ENCODE measurements at regions not wholly inside any gene's neighbourhood (a gene's known extent, or its start where the extent isn't known, plus 50 kb on each side); places are given as distances from the start of the nearest gene placed in this dataset.
"Not testable (repeated sequence)": the region's sequence is repeated elsewhere in the genome, so short reads cannot be mapped to it uniquely, and the experiment has no call there.

GRCh38 chr13:33678084-33678483 lies 139.9 kb upstream of the RFC3 start:
- Mint-ChIP-seq H3K36me3 (no peaks in the 10 kb centered on the region), H3K4me1 (peaks cover 15 to 40% (median 25%) of the 10 kb centered on the region in 4 donors), H3K27me3 (no peaks in the 10 kb centered on the region), H3K27ac (peak overlapping the region in 3 of 7 donors; percentile 57 to 65 (median 57)), H3K4me3 (peak overlapping the region in 2 of 8 donors; percentile 20 to 41), H3K9me3 (no peaks in the 10 kb centered on the region)
- CTCF ChIA-PET (ENCODE audit: partially characterized antibody), result interaction anchor here (1.2 to 3.0 kb wide), 2 partner anchors 46 to 139 kb away, joined by 3 to 17 read pairs; no protein-coding TSS in a partner anchor
- H3K27ac ChIP-seq (ENCODE audit: low read depth, low read length), result no peak overlapping the region
- POLR2A ChIA-PET (ENCODE audit: partially characterized antibody), result interaction anchor here (2.5 kb wide), 1 partner anchor 135 kb away, joined by 15 read pairs; no protein-coding TSS in a partner anchor
- no peak overlapping the region for H3K4me3 ChIP-seq (ENCODE audit: low read length in 2 of 2)
- H3K9me3 ChIP-seq (ENCODE audit: control insufficient read depth in 1 of 2, low read length in 2 of 2), result no peaks in the 10 kb centered on the region
- no peaks in the 10 kb centered on the region for H3K36me3 ChIP-seq (ENCODE audit: insufficient read depth, low read length)
- H3K4me1 ChIP-seq (ENCODE audit: insufficient read depth, low read length), result peaks cover 17% of the 10 kb centered on the region
- H3K27me3 ChIP-seq (ENCODE audit: insufficient read depth, low read length), result no peaks in the 10 kb centered on the region
- intact Hi-C loops (cut with micrococcal nuclease), result loop anchor here (5.0 kb wide), 1 partner anchor 136 kb away; no protein-coding TSS in a partner anchor
- DNase-seq, result no peak

GRCh38 chr13:33678906-33679657 lies 138.9 kb upstream of the RFC3 start:
- Mint-ChIP-seq H3K36me3 (no peaks in the 10 kb centered on the region), H3K27ac (peak overlapping the region; percentile 68 to 90 (median 84)), H3K4me1 (peaks cover 15 to 40% (median 25%) of the 10 kb centered on the region in 4 donors), H3K27me3 (no peaks in the 10 kb centered on the region), H3K9me3 (no peaks in the 10 kb centered on the region), H3K4me3 (peak overlapping the region; percentile 75 to 81 (median 77))
- peak overlapping the region; percentile 19 to 36 for H3K4me3 ChIP-seq (ENCODE audit: low read length in 2 of 2)
- no peaks in the 10 kb centered on the region for H3K9me3 ChIP-seq (ENCODE audit: control insufficient read depth in 1 of 2, low read length in 2 of 2)
- intact Hi-C loops (cut with micrococcal nuclease), result loop anchor here (5.0 kb wide), 1 partner anchor 137 kb away; no protein-coding TSS in a partner anchor
- peak; percentile 34 to 87 (median 44) for DNase-seq
- no peaks in the 10 kb centered on the region for H3K36me3 ChIP-seq (ENCODE audit: insufficient read depth, low read length)
- peaks cover 17% of the 10 kb centered on the region for H3K4me1 ChIP-seq (ENCODE audit: insufficient read depth, low read length)
- CTCF ChIA-PET (ENCODE audit: partially characterized antibody), result interaction anchor here (1.2 to 3.0 kb wide), 4 partner anchors 45 to 138 kb away, joined by 3 to 17 read pairs (median 6); no protein-coding TSS in a partner anchor
- H3K27me3 ChIP-seq (ENCODE audit: insufficient read depth, low read length), result no peaks in the 10 kb centered on the region
- H3K27ac ChIP-seq (ENCODE audit: low read depth, low read length), result peak overlapping the region; percentile 39
- POLR2A ChIA-PET (ENCODE audit: partially characterized antibody), result interaction anchor here (0.7 to 2.5 kb wide), 4 partner anchors 69 to 139 kb away, joined by 3 to 15 read pairs (median 4); partner anchors contain the start of gene RFC3

GRCh38 chr13:33679658-33680012 lies 138.3 kb upstream of the RFC3 start:
- Mint-ChIP-seq H3K4me1 (peaks cover 15 to 40% (median 25%) of the 10 kb centered on the region in 4 donors), H3K27ac (peak overlapping the region; percentile 68 to 90 (median 84)), H3K9me3 (no peaks in the 10 kb centered on the region), H3K36me3 (no peaks in the 10 kb centered on the region), H3K27me3 (no peaks in the 10 kb centered on the region), H3K4me3 (peak overlapping the region; percentile 75 to 81 (median 77))
- Histone ChIP-seq H3K9me3 (ENCODE audit: control insufficient read depth in 1 of 2, low read length in 2 of 2) (no peaks in the 10 kb centered on the region), H3K36me3 (ENCODE audit: insufficient read depth, low read length) (no peaks in the 10 kb centered on the region), H3K27me3 (ENCODE audit: insufficient read depth, low read length) (no peaks in the 10 kb centered on the region), H3K4me3 (ENCODE audit: low read length in 2 of 2) (peak overlapping the region; percentile 19 to 36), H3K27ac (ENCODE audit: low read depth, low read length) (peak overlapping the region; percentile 39), H3K4me1 (ENCODE audit: insufficient read depth, low read length) (peaks cover 17% of the 10 kb centered on the region)
- no peak for DNase-seq
- ChIA-PET CTCF (ENCODE audit: partially characterized antibody) (interaction anchor here (1.3 to 3.0 kb wide), 4 partner anchors 44 to 452 kb away, joined by 3 to 17 read pairs (median 6); no protein-coding TSS in a partner anchor), POLR2A (ENCODE audit: partially characterized antibody) (interaction anchor here (1.0 to 2.5 kb wide), 3 partner anchors 137 to 139 kb away, joined by 3 to 15 read pairs (median 3); partner anchors contain the start of gene RFC3)
- intact Hi-C loops (cut with micrococcal nuclease), result loop anchor here (5.0 kb wide), 1 partner anchor 137 kb away; no protein-coding TSS in a partner anchor

- H3K4me3 ChIP-seq (ENCODE audit: low read length in 2 of 2), result no peak overlapping the region
- ChIA-PET CTCF (ENCODE audit: partially characterized antibody) (no interaction called here), POLR2A (ENCODE audit: partially characterized antibody) (no interaction called here)
- no peak for DNase-seq
- no peaks in the 10 kb centered on the region for H3K36me3 Mint-ChIP-seq
- no peak overlapping the region for H3K27ac ChIP-seq (ENCODE audit: low read depth, low read length)
- no peaks in the 10 kb centered on the region for H3K9me3 Mint-ChIP-seq
- H3K27me3 Mint-ChIP-seq, result no peaks in the 10 kb centered on the region
- peaks cover 17% of the 10 kb centered on the region for H3K4me1 ChIP-seq (ENCODE audit: insufficient read depth, low read length)
- H3K9me3 ChIP-seq (ENCODE audit: control insufficient read depth in 1 of 2, low read length in 2 of 2), result no peaks in the 10 kb centered on the region
- H3K4me1 Mint-ChIP-seq, result peaks cover 13 to 25% (median 18%) of the 10 kb centered on the region in 4 donors
- no peaks in the 10 kb centered on the region for H3K36me3 ChIP-seq (ENCODE audit: insufficient read depth, low read length)
- H3K27me3 ChIP-seq (ENCODE audit: insufficient read depth, low read length), result no peaks in the 10 kb centered on the region
- intact Hi-C loops (cut with micrococcal nuclease), result no loop called here
- no peak overlapping the region for H3K27ac Mint-ChIP-seq
- H3K4me3 Mint-ChIP-seq, result no peak overlapping the region
These were observed 135.9 kb upstream of the RFC3 start for GRCh38 chr13:33682020-33682564.

- H3K4me3 Mint-ChIP-seq; intact Hi-C loops (cut with micrococcal nuclease); H3K27me3 Mint-ChIP-seq; DNase-seq; H3K36me3 Mint-ChIP-seq; CTCF ChIA-PET (ENCODE audit: partially characterized antibody); POLR2A ChIA-PET (ENCODE audit: partially characterized antibody); H3K27ac Mint-ChIP-seq; H3K27me3 ChIP-seq (ENCODE audit: insufficient read depth, low read length); H3K4me3 ChIP-seq (ENCODE audit: low read length in 2 of 2); H3K36me3 ChIP-seq (ENCODE audit: insufficient read depth, low read length); H3K9me3 ChIP-seq (ENCODE audit: control insufficient read depth in 1 of 2, low read length in 2 of 2); H3K27ac ChIP-seq (ENCODE audit: low read depth, low read length); H3K9me3 Mint-ChIP-seq: not testable (repeated sequence)
- peaks cover 11 to 20% (median 14%) of the 10 kb centered on the region in 4 donors for H3K4me1 Mint-ChIP-seq
- peaks cover 17% of the 10 kb centered on the region for H3K4me1 ChIP-seq (ENCODE audit: insufficient read depth, low read length)
These were observed 135.3 kb upstream of the RFC3 start for GRCh38 chr13:33682646-33683045.

GRCh38 chr13:33683376-33683775 lies 134.6 kb upstream of the RFC3 start:
- H3K36me3 Mint-ChIP-seq, result no peaks in the 10 kb centered on the region
- ChIA-PET CTCF (ENCODE audit: partially characterized antibody) (no interaction called here), POLR2A (ENCODE audit: partially characterized antibody) (no interaction called here)
- peaks cover 11 to 20% (median 14%) of the 10 kb centered on the region in 4 donors for H3K4me1 Mint-ChIP-seq
- H3K27ac ChIP-seq (ENCODE audit: low read depth, low read length), result no peak overlapping the region
- H3K4me1 ChIP-seq (ENCODE audit: insufficient read depth, low read length), result peaks cover 17% of the 10 kb centered on the region
- no peak overlapping the region for H3K4me3 ChIP-seq (ENCODE audit: low read length in 2 of 2)
- H3K27me3 ChIP-seq (ENCODE audit: insufficient read depth, low read length), result no peaks in the 10 kb centered on the region
- no peaks in the 10 kb centered on the region for H3K9me3 ChIP-seq (ENCODE audit: control insufficient read depth in 1 of 2, low read length in 2 of 2)
- H3K27ac Mint-ChIP-seq, result no peak overlapping the region
- DNase-seq, result no peak
- no peaks in the 10 kb centered on the region for H3K27me3 Mint-ChIP-seq
- no peaks in the 10 kb centered on the region for H3K36me3 ChIP-seq (ENCODE audit: insufficient read depth, low read length)
- H3K9me3 Mint-ChIP-seq, result no peaks in the 10 kb centered on the region
- H3K4me3 Mint-ChIP-seq, result no peak overlapping the region
- intact Hi-C loops (cut with micrococcal nuclease), result no loop called here

GRCh38 chr13:33684874-33685273 lies 133.1 kb upstream of the RFC3 start:
- H3K9me3 ChIP-seq (ENCODE audit: control insufficient read depth in 1 of 2, low read length in 2 of 2), result no peaks in the 10 kb centered on the region
- no peak for DNase-seq
- intact Hi-C loops (cut with micrococcal nuclease), result no loop called here
- H3K4me3 Mint-ChIP-seq, result no peak overlapping the region
- no peaks in the 10 kb centered on the region for H3K36me3 ChIP-seq (ENCODE audit: insufficient read depth, low read length)
- no peaks in the 10 kb centered on the region for H3K9me3 Mint-ChIP-seq
- H3K4me3 ChIP-seq (ENCODE audit: low read length in 2 of 2), result no peak overlapping the region
- POLR2A ChIA-PET (ENCODE audit: partially characterized antibody), result no interaction called here
- no peak overlapping the region for H3K27ac ChIP-seq (ENCODE audit: low read depth, low read length)
- H3K4me1 ChIP-seq (ENCODE audit: insufficient read depth, low read length), result peaks cover 3% of the 10 kb centered on the region
- no peaks in the 10 kb centered on the region for H3K27me3 ChIP-seq (ENCODE audit: insufficient read depth, low read length)
- no peaks in the 10 kb centered on the region for H3K36me3 Mint-ChIP-seq
- no peaks in the 10 kb centered on the region for H3K27me3 Mint-ChIP-seq
- CTCF ChIA-PET (ENCODE audit: partially characterized antibody), result no interaction called here
- peaks cover 0 to 7% (median 3%) of the 10 kb centered on the region in 4 donors for H3K4me1 Mint-ChIP-seq
- H3K27ac Mint-ChIP-seq, result no peak overlapping the region

Measured in CD4-positive, alpha-beta memory T cell (primary cell).